ENCODE measurements at regions not wholly inside any gene's neighbourhood (a gene's known extent, or its start where the extent isn't known, plus 50 kb on each side); places are given as distances from the start of the nearest gene placed in this dataset.

DNA sequence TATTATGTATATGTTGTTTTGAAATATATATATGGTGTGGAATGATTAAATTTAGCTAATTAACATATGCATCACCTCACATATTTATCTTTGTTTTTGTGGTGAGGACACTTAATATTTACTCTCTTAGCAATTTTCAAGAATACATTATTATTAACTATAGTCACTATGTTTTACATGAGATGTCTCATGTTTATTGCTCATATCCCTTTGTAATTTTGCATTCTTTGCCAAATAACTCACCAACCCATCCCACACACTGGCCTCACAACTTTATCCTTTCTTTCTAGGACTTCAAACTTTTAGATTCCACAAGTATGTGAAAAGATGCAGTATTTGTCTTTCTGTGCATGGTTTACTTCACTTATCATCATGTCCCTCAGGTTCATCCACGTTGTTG, 950.2 kb upstream of the CADM2 start:
- DNase-seq, result no peak
- Mint-ChIP-seq H3K36me3 (ENCODE audit: low read depth) (no peaks in the 10 kb centered on the region), H3K27ac (no peak overlapping the region), H3K4me3 (no peak overlapping the region), H3K4me1 (ENCODE audit: low read depth) (no peaks in the 10 kb centered on the region), H3K9me3 (peaks cover 56% of the 10 kb centered on the region), H3K27me3 (ENCODE audit: insufficient read depth) (no peaks in the 10 kb centered on the region)
- TF ChIP-seq, protein P1, sequence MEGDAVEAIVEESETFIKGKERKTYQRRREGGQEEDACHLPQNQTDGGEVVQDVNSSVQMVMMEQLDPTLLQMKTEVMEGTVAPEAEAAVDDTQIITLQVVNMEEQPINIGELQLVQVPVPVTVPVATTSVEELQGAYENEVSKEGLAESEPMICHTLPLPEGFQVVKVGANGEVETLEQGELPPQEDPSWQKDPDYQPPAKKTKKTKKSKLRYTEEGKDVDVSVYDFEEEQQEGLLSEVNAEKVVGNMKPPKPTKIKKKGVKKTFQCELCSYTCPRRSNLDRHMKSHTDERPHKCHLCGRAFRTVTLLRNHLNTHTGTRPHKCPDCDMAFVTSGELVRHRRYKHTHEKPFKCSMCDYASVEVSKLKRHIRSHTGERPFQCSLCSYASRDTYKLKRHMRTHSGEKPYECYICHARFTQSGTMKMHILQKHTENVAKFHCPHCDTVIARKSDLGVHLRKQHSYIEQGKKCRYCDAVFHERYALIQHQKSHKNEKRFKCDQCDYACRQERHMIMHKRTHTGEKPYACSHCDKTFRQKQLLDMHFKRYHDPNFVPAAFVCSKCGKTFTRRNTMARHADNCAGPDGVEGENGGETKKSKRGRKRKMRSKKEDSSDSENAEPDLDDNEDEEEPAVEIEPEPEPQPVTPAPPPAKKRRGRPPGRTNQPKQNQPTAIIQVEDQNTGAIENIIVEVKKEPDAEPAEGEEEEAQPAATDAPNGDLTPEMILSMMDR (IDR thresholded peaks at IDR 0.05), result no peak

DNA sequence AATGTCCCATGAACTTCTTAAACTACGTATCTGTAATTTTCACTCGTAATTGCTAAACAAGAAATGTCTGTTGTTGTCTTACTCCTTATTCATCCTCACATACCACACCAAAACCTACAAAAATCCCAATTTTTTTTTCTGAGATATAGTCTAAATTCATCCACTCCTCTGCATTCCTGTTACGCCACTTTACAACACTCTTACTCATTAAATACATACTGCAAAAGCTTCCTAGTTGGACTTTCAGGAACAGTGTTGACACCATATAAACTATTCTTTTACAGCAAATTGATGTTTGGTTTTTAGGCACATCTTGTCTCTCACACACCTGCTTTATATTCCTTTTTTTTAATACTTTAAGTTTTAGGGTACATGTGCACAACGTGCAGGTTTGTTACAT, 934.9 kb upstream of the CADM2 start:
- Mint-ChIP-seq H3K36me3 (ENCODE audit: low read depth) (no peaks in the 10 kb centered on the region), H3K27ac (no peak overlapping the region), H3K4me1 (ENCODE audit: low read depth) (no peaks in the 10 kb centered on the region), H3K4me3 (no peak overlapping the region), H3K9me3 (peaks cover 34% of the 10 kb centered on the region), H3K27me3 (ENCODE audit: insufficient read depth) (no peaks in the 10 kb centered on the region)
- DNase-seq, result no peak
- TF ChIP-seq, protein P1 (IDR thresholded peaks at IDR 0.05), result no peak

DNA sequence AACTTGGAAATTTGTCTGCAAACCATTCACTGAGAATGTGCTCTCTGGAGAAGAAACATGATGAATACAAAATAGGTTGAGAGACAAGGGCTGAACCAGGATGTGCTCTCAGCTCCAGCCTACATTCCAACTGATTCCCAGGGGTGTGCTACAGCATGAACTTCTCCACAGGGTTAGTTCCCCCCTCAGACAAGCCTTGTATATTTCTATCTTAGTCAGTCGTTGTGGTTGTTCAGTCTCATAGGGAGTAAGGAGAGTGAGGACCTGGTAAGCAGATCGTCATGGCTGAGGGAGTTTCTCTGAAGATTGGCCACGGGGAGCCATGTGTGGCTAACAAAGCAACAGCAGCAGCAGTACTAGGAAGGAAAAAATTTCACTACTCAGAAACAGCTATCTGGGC, 919.7 kb upstream of the CADM2 start:
- Mint-ChIP-seq H3K27me3 (ENCODE audit: insufficient read depth) (no peaks in the 10 kb centered on the region; the same call in 1 of the 2 replicates), H3K4me1 (ENCODE audit: low read depth) (no peaks in the 10 kb centered on the region), H3K27ac (no peak overlapping the region), H3K9me3 (peaks cover 37% of the 10 kb centered on the region), H3K36me3 (ENCODE audit: low read depth) (no peaks in the 10 kb centered on the region), H3K4me3 (no peak overlapping the region)
- no peak for DNase-seq
- TF ChIP-seq, protein P1 (IDR thresholded peaks at IDR 0.05), result no peak

DNA sequence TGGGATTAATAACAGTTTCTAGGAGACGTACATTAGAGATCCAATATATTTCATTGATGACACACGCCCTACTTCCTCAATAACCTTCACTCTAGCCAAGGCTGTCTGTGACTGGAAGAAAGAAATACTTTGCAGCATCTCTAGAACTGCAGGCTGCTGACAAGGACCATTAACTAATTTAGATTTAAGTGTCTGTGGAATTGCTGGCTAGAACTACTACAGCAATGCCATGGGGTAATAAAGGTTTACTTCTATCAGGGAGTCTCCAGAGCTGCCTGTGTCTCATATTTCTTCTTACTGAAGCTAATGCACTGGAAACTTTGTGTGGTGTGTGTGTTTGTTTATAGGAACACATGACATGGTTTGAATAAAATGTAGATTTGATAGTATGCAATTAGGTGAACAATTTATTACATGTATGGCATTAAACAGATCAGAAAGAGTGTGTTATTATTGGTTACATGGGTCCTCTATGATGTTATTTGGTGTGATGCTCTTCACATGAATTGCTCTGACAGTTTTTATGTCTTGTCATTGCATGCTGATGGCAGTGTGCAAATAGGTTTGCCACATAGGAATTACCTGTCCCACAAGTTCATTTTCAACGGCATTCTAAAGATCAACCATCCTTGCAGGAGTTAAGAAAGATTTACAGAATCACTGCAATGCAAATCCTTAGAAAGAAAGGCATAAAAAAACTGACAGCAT, 916.2 kb upstream of the CADM2 start:
- no peaks in the 10 kb centered on the region for H3K4me1 Mint-ChIP-seq (ENCODE audit: low read depth)
- no peak overlapping the region for H3K4me3 Mint-ChIP-seq
- no peaks in the 10 kb centered on the region; the same call in 1 of the 2 replicates for H3K27me3 Mint-ChIP-seq (ENCODE audit: insufficient read depth)
- H3K36me3 Mint-ChIP-seq (ENCODE audit: low read depth), result no peaks in the 10 kb centered on the region
- TF ChIP-seq, protein P1 (IDR thresholded peaks at IDR 0.05), result no peak
- peaks cover 40% of the 10 kb centered on the region for H3K9me3 Mint-ChIP-seq
- no peak overlapping the region for H3K27ac Mint-ChIP-seq
- DNase-seq, result no peak

DNA sequence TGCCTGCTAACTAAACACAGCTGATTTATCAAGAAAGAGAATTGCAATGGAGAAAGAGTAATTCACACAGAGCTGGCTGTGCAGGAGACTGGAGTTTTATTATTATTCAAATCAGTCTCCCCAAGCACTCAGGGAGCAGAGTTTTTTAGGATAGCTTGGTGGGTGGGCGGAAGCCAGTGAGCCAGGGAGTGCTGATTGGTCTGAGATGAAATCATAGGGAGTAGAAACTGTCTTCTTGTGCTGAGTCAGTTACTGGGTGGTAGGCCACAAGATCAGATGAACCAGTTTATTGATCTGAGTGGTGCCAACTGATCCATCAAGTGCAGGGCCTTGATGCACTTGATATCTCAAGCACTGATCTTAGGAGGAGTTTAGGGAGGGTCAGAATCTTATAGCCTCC, 891.9 kb upstream of the CADM2 start:
- no peak for DNase-seq
- H3K9me3 Mint-ChIP-seq, result peaks cover 30% of the 10 kb centered on the region
- H3K36me3 Mint-ChIP-seq (ENCODE audit: low read depth), result no peaks in the 10 kb centered on the region
- H3K4me1 Mint-ChIP-seq (ENCODE audit: low read depth), result no peaks in the 10 kb centered on the region
- TF ChIP-seq, protein P1 (IDR thresholded peaks at IDR 0.05), result no peak
- no peak overlapping the region for H3K4me3 Mint-ChIP-seq
- no peak overlapping the region for H3K27ac Mint-ChIP-seq
- no peaks in the 10 kb centered on the region for H3K27me3 Mint-ChIP-seq (ENCODE audit: insufficient read depth)
